Colon (tissue), 2 donors: ENCODE measurements at regions not wholly inside any gene's neighbourhood (a gene's known extent, or its start where the extent isn't known, plus 50 kb on each side); places are given as distances from the start of the nearest gene placed in this dataset.
"Not testable (repeated sequence)": the region's sequence is repeated elsewhere in the genome, so short reads cannot be mapped to it uniquely, and the experiment has no call there.

ENCODE experiments used
- FAIRE-seq: peaks from 2 replicates; lab custom pipeline; 2012; peaks lifted over from hg19 to GRCh38; lab: Jason Lieb, UNC
- donor health status: control.
- donor health status: control.

DNA sequence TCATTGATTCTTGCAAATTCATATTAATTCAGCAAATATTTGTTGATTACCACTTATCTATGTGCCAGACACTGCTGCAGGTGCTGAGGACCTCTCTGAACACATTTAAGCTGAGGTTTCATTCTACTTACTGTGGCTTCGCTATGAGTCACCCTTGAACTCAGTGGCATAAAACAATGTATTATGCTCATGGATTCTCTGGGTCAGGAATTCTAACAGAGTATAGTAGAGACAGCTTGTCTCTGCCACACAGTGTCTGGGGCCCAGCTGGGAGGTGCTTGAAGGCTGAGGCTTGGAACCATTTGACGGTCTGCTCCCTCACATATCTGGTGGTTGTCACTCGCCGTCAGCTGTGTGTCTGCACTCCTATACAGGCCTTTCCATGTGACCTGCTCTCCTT, 124.3 kb upstream of the NR3C1 start:
- no peak for FAIRE-seq

DNA sequence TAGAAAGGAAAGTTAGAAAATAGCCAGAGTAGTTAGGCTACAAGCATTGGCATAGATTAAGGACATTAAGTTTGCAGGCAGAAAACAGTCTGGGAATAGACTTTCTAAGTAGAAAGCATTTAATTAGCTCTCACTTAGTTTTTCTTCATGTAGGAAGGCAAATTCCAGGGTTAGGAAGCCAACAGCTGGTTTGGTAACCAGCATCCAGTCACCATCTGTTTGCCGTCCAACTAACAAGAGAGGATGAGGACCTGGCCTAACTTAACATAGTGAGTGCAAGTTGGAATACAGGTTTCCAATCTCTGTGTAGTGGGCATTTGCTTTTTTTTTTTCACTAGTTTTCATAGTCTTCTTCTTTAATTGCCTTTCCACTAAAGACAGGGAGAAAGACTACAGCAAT, 121.7 kb upstream of the NR3C1 start:
- FAIRE-seq: no peak

DNA sequence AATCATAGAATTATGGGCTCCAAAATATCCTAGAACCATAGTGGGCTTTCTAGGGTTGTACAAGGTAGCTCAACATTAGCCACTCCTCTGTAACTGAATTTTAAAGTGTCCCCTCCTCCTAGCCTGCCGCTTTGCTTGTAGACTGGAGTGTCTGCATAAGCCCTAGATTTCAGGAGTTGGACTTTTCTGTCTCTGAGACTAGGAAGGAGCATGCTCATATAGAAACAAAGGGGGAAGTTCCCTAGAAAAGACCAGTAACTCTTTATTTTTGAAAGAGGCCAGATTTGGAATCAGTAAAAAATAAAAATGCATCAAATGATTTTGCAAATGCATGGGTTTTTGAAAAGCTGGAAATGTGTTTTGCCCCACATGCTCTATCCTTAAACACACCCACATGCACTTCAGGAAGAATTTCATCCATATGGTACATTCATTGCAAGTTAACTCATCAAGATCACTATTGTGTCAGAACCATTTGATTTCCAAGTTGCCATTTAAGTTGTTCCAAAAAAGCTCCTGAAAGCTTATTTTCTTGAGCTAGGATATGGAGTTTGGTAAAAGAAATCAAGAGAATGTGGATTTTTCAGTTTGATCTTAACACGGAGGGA, 121.0 kb upstream of the NR3C1 start:
- no peak for FAIRE-seq

DNA sequence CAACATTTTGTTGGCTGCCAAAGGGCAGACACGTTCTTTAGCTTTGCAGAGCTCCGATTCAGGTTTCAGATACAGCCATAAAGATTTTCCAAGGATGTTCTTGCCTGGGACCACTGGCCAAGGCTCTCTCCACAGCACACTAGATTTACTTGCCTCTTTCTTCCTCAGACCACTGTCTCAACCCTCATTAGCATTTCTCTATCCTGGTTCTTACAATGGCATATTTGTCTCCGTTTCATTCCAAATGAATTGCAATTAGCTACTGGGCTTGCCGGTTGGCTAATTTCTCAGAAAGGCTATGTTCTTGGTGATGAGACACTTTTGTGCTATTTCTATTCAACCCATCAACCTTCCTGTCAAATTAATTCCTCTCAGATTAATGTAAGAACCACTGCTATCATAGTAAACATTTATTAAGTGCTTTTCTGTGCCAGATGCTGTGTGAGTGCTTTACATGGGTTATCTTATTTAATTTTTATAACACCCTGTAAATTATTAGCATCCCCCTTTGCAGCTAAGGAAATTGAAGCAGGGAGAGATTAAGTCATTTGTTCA, 118.4 kb upstream of the NR3C1 start:
- no peak for FAIRE-seq

DNA sequence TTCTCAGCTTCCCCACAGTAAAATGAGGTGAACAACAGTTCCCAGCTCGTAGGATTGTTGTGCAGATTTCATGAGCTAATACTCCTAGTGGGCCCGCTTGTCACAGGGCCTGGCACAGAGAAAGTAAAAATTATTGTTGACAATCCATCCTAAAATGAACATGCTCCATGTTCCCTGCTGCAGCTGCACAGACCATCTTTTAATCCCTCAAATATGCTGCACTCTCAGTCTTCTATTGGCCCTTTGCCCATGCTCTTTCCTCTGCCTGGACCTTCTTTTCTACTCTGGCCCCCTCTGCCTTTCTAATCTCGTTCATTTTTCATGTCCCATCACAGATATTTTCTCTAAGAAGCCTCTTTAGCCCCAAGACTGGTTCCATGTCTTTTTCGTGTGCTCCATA, 117.7 kb upstream of the NR3C1 start:
- FAIRE-seq: no peak

DNA sequence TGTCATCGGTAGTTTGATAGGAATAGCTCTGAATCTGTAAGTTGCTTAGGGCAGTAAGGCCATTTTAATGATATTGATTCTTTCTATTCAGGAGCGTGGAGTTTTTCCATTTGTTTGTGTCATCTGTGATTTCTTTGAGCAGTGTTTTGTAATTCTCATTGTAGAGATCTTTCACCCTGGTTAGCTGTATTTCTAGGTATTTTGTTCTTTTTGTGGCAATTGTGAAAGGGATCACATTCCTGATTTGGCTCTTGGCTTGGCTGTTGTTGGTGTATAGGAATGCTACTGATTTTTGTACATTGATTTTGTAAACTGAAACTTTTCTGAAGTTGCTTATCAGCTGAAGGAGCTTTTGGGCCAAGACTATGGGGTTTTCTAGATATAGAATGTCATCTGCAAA, 115.7 kb upstream of the NR3C1 start:
- not testable (repeated sequence) for FAIRE-seq

DNA sequence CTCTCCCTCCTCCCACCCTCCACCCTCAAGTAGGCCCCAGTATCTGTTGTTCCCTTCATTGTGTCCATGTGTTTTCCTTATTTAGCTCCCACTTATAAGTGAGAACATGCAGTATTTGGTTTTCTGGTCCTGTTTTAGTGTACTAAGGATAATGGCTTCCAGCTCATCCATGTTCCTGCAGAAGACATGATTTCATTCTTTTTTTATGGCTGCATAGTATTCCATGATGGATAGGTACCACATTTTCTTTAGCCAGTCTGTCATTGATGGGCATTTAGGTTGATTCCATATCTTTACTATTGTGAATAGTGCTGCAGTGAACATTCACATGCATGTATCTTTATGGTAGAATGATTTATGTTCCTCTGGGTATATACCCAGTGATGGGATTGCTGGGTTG, 114.3 kb upstream of the NR3C1 start:
- FAIRE-seq: not testable (repeated sequence)

DNA sequence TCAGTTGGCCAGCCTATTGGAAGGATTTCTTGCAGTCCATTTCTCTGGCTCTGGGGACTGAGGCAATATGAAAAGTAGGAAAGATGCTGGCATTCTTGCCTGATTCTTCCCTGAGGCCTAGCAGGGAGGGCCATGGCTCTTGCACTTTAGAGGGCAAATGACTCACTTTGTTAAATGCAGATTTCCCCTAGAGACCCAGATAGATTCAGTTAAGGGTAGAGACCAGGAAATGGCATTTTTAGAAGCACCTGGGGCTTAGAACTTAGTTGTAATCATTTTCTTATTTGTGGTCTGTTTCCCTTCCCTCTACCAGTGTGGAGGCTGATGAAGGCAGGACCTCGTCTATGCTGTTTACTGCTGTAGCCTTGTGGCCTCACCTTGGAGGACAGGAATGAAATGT, 112.8 kb upstream of the NR3C1 start:
- no peak for FAIRE-seq

DNA sequence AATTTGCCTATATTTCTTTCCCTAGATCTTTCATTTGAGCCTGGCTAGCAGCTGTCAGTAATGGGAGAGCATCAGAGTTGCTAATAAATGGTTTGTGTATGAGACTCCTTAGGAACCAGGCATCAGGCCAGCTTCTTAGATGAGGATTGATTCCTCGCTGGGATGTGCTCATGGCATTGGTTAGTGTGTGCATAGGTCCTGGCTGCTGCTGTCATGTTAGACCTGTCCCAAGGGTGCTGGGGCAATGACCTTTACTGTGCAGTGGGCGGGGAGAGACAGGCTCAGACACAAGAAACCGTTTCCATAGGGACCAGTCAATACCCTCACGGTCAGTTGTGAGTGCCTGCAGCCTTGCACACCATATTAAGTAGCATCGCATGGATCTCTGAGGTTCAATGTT, 112.3 kb upstream of the NR3C1 start:
- FAIRE-seq: no peak

DNA sequence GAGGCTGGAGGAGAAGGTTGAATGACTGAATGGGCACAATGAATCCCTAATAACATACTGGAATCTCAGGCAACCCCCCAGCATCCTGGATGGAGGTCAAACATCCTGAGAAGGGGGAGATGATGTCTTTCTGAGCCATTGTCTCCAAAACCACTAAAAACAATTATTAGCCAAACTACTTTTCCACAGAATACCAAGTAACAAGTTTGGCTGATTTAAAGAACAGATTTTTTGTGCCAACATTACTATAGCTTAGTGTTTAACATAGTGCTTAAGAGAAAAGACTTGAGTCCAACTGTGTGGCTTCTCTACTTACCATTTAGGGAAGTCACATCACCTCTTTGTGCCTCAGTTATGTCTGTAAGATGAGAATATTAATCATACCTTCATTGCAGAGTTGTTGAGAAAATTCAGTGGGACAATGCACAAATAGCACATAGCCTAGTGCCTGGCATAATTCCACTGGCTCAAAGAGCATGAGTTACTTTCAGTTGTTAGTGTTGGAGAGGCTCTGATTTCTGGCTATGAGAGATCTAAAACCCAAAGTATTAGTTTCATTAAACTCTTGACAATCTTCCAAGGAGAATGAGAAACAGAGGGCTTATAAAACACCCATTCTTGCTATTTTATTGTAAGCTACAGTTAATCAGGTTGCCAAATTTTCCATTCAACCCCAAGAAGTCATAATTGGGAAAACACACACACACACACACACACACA, 111.3 kb upstream of the NR3C1 start:
- no peak for FAIRE-seq

DNA sequence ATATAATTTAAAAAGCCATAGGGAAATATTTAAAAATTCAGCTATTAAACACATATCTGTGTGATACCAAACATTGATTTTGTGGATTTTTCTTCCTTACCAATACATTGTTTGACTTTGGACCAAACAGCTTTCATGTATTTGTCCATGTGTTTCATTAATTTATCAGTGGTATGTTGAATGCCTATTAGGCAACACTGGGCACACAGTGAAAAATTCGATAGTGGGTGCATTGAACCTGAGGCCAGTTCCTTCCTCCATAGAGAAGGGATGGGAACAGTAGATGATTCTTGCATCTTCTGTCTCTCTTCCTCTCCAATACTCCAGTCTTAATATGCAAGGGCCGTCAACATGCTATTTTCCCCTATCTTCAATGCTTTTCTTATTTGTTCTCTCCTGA, 110.2 kb upstream of the NR3C1 start:
- FAIRE-seq: no peak

DNA sequence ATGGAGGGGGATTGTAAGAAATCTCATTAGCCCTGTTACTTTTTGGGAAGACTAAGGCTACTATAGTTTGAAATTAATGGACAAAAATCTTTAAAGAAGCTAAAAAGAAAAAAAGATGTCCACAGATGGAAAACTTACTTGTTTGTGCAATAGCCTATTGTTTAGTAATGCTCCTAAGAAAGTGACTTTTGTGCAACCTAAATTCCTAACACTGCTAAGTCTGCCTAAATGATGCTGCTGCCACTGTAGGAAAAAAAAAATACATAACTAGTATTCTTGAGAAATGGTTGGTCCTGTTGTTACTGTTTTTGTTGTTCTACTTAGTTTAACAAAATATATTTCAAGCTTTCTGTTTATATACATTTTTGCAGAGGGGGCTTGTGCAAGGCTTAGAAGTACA, 108.2 kb upstream of the NR3C1 start:
- no peak for FAIRE-seq

DNA sequence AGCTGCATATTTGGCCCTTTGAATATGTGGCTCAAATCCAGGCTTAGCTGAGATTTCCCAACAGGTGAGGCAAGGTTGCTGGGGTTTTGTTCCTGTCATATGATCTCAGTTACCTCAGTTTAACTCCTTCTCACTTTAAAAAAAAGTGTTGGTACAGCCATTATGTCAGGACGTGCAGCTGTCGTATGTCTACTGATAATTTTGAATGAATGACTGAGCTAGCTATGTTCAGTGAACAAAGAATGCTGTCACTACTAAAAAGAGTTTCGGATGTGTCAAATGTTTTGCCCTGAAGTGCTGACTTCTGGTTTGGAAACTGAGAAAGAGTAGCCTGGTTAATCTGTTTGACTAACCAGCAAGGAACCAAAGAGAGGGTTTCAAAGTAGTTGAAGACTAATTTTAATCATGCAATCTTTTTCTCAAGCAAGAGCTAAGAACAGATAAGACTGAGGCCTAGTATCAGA, 106.3 kb upstream of the NR3C1 start:
- FAIRE-seq: no peak

DNA sequence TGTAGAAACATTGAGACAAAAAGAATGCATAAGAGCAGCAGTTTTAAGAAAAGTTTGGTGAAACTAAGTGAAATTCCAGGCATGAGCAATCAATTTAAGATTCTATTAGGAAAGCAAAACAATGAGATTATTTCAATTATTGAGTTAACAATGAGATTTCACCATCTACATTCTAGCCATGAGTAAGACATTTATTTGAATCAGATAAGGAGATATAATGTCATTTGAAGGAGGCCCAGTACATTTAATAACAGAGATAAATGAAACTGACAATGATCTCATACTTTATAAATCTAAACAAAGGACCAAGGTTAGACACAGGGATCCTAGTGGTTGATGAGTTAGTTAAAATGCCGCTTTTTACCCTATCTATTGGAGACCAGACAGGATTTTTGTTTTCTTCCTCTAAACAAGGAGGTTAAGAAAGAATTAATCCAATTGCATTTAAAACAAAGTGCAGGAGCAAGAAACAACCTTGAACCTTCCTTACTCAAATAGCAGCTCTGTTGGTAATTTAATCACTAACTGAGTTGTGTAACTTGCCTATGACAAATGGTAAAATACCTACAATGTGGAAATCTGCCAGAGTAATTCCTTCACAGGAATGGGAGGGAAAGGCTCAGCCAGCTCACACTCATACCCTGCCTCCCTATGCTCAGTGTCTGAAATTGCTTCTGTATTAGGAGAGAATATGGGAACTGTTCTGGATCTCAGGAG, 103.5 kb upstream of the NR3C1 start:
- FAIRE-seq: no peak

DNA sequence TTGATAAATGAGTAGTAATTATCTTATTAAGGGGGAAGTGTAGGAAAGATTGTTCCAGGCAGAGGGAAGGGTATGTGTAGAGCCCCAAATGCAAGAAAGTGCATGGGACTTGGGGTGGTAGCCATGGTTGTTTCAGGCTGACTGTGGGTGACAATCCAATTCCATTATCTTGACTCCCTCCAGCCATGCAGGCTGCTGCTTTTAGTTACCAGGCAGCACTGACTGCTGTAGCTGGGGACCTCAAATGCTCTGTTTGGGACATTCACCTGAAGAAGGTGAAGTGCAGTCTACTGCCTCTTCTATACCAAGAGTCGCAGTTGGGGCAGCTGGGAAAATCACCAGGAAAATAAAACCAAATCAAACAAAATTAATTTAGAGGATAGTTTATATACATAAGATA, 102.4 kb upstream of the NR3C1 start:
- no peak for FAIRE-seq

DNA sequence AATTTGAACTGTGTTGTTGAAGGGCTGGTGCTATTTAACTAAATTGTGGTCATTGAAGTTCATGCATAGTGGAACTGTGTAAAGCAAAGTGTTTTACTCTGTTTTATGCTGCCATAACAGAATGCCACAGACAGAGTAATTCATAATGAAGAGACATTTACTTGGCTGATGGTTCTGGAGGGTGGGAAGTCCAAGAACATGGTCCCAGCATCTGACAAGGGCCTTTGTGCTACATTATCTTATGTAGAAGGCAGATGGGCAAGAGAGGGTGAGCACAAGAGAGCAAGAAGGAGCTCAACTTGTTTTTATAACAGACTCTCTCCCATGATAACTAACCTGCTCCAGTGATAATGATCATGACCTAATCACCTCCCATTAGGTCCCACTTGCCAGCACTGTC, 101.9 kb upstream of the NR3C1 start:
- FAIRE-seq: no peak

DNA sequence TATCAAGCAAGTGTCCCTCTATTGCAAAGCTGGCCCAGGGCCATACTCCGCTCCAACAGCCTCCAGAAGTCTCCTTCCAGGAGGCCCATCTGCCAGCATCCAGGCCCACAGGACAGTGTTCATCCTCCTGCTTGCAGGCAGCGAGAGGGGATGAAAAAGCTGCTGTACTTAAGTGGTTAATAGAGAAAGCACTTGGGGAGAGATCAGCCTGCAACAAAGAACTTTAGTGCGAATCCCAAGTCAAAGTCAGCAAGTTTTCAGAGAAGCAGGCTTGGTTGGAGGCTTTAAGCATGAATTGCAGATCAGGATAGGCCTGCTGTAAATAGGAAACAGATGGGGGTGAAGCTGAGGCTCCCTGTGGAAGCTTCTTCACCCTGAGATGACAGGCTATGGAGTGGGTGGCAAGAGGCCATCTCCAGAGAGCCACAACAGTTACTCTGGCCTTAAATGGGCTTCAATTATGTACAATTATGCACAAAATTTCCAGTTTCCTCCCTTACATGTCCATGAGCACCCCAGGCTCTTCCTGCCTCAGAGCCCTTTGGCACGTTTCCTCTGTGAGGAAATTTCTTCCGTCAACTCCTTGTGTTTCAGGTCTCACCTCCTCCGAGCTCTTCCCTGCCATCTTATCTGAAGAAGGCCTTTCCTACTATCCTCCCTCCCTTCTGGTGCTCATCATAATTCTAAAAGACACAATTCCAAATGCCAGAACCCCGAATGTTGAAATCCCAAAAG, 98.0 kb upstream of the NR3C1 start:
- no peak for FAIRE-seq

DNA sequence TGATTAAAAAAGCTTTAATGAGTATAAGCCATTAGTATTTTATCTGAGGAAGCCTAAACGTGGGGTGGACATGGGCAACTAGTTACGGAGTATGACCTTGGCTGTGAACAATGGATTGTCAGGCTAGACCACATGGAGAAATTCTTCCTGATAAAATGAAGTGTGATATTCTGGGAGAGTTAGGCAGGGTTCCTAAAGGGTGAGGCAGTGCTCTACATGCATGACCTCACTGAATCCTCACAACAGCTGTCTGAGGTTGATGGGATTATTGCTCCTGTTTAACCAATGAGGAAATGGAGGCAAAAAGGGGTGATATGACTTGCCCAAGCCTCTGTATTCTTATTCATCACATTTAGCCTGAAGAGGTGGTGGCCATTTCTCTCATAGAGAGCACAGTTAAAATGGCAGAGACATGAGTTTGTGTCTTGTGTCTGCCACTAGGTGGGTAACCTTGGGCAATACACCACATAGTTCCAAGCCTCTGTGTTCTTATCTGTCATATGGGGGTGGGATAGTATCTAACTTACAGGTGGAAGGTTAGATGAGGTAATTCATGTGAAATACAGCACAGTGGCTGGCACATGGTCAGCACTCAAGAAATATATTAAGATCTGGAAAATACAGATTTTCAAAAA, 96.1 kb upstream of the NR3C1 start:
- FAIRE-seq: no peak

DNA sequence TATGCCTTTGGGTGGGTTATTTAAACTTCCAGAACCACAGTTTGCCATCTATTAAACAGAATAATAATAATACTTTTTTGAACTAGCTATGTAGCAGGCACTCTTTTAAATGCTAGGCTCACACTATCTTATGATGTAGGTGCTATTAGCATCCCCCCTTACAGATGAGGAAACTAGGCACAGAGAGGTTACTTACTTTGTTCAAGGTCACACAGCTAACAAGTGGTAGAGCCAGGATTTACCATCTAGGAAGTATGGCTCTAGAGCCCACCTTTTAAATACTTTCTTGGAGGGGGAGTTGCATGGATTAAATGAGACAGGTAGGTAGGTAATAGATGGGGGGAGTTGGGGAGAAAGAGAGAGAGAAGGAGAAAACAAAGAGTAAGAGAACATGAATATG, 95.3 kb upstream of the NR3C1 start:
- no peak for FAIRE-seq

DNA sequence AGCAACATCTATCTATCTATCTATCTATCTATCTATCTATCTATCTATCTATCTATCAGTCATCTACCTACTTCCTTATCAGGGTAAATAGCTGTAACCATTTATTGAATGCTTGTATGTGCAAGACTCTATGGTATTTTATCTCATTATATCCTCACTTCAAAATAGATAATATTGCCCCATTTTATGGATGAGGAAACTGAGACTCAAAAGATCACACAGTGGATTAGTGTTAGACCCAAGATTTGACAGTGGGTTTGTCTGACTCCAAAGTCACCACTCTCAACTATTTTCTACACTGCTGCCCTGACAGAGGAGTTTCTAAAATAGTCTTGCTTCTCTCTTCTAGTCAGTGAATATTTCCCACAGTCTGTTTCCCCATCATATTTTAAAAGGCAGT, 94.3 kb upstream of the NR3C1 start:
- no peak for FAIRE-seq

DNA sequence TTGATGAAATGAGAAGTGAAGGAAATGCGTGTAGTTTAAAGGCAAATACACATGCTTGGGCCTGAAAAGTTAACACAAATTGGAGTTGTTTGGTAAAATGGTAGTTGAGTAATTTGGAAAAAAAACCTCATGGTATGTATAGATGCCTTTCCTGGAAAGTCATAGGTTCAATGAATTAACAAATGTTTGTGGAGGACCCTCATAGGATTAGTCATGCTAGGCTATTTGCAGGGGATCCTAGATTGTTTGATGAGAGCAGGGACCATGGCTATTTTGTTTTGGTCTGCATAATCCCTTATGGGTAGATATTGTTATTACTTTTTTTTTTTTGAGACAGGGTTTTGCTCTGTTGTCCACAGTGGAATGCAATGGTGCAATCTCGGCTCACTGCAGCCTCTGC, 93.5 kb upstream of the NR3C1 start:
- no peak for FAIRE-seq

DNA sequence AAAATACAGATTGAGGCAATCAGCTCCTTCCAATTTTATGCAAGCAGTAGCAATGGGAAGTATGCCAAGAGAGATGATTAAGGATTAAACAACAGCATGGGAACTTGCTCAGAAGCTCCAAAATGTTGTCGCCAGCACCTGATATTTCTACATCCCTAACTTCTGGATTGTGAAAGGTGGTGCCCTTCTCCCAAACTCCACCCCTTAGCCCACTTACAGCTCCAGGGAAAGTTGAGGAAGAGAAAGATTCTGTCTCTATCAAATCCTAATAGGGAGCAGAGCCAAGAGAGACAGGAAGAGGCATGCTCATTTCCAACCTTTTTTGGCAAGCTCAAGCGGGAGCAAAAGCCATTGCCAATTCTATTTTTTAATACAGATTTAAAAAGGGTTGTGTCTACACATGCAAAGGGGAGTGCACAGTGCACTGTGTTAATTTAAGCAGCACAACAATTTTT, 92.4 kb upstream of the NR3C1 start:
- no peak for FAIRE-seq
